MM.1S (cell line): ENCODE measurements at regions not wholly inside any gene's neighbourhood (a gene's known extent, or its start where the extent isn't known, plus 50 kb on each side); places are given as distances from the start of the nearest gene placed in this dataset.

ENCODE experiments used
- CTCF ChIP-seq: fragments of 300-600 bp; sonication (generic); IDR thresholded peaks from 2 replicates; pipeline ENCODE4 v1.5.1; 2016; ENCODE audit warnings: antibody characterized with exemption, low read length, mixed read lengths
- EZH2 ChIP-seq: fragments of 300-600 bp; sonication (generic); optimal IDR thresholded peaks from 2 replicates; pipeline ENCODE3; 2017; ENCODE audit warnings: low read depth, mild to moderate bottlenecking, antibody characterized with exemption, low read length, mixed read lengths
- EZH2phosphoT487 ChIP-seq: fragments of 300-600 bp; sonication (generic); IDR thresholded peaks from 2 replicates; pipeline ENCODE4 v1.6.1; 2018; ENCODE audit warnings: antibody characterized with exemption, low read length

- no peak for TF ChIP-seq CTCF
- TF ChIP-seq EZH2, result no peak
- no peak for TF ChIP-seq EZH2phosphoT487
These were observed 169.6 kb upstream of the GADL1 start for GRCh38 chr3:31064021-31064420.
